ENCODE measurements at regions not wholly inside any gene's neighbourhood (a gene's known extent, or its start where the extent isn't known, plus 50 kb on each side); places are given as distances from the start of the nearest gene placed in this dataset.

GRCh38 chr18:28411806-28412205 lies 234.9 kb upstream of the CDH2 start:
- peak in 1 of 2 donors; percentile 80 for DNase-seq (ENCODE audit: low read depth in 2 of 2)
- H3K79me2 ChIP-seq (ENCODE audit: control insufficient read depth, insufficient read depth, low read length) = no peaks in the 10 kb centered on the region
- no peak overlapping the region for H3K9ac ChIP-seq (ENCODE audit: insufficient read depth, low read length)
- no peaks in the 10 kb centered on the region for H3K4me1 ChIP-seq (ENCODE audit: control insufficient read depth, extremely low read depth, insufficient read depth, low read length)
- H3K27ac ChIP-seq (ENCODE audit: insufficient read depth, low read length) = no peak overlapping the region
- H3K9me3 ChIP-seq (ENCODE audit: control insufficient read depth, insufficient read depth, low read depth, low read length) = no peaks in the 10 kb centered on the region
- H3K4me2 ChIP-seq (ENCODE audit: extremely low read depth, insufficient read depth, low read length) = no peak overlapping the region
- no peaks in the 10 kb centered on the region for H3K27me3 ChIP-seq (ENCODE audit: control insufficient read depth, insufficient read depth, low read length)
- H2AFZ ChIP-seq (ENCODE audit: low read length) = no peak overlapping the region
- no peaks in the 10 kb centered on the region for H4K20me1 ChIP-seq (ENCODE audit: control insufficient read depth, extremely low read depth, insufficient read depth, low read length)
- no peak overlapping the region for H3K4me3 ChIP-seq (replicated peaks in 1 of 4; ENCODE audit: control extremely low read depth in 1 of 4, insufficient read depth in 1 of 4, low read depth in 3 of 4, low read length in 4 of 4)
- no peak for TF ChIP-seq EZH2 (IDR thresholded peaks at IDR 0.05; ENCODE audit: low read length, missing control alignments)
- TF ChIP-seq CTCF (conservative IDR thresholded peaks at IDR 0.05 in 1 of 2, IDR thresholded peaks at IDR 0.05 in 1 of 2; ENCODE audit: low read depth in 1 of 2, low read length in 2 of 2) = no peak
- no peaks in the 10 kb centered on the region for H3K36me3 ChIP-seq (ENCODE audit: control insufficient read depth, insufficient read depth, low read length)

- Histone ChIP-seq H3K4me2 (ENCODE audit: extremely low read depth, insufficient read depth, low read length) (no peak overlapping the region), H3K79me2 (ENCODE audit: control insufficient read depth, insufficient read depth, low read length) (no peaks in the 10 kb centered on the region), H2AFZ (ENCODE audit: low read length) (no peak overlapping the region), H3K36me3 (ENCODE audit: control insufficient read depth, insufficient read depth, low read length) (no peaks in the 10 kb centered on the region), H3K27me3 (ENCODE audit: control insufficient read depth, insufficient read depth, low read length) (no peaks in the 10 kb centered on the region), H3K9ac (ENCODE audit: insufficient read depth, low read length) (no peak overlapping the region), H3K4me3 (replicated peaks in 1 of 4; ENCODE audit: control extremely low read depth in 1 of 4, insufficient read depth in 1 of 4, low read depth in 3 of 4, low read length in 4 of 4) (no peak overlapping the region), H4K20me1 (ENCODE audit: control insufficient read depth, extremely low read depth, insufficient read depth, low read length) (no peaks in the 10 kb centered on the region), H3K4me1 (ENCODE audit: control insufficient read depth, extremely low read depth, insufficient read depth, low read length) (no peaks in the 10 kb centered on the region), H3K9me3 (ENCODE audit: control insufficient read depth, insufficient read depth, low read depth, low read length) (no peaks in the 10 kb centered on the region), H3K27ac (ENCODE audit: insufficient read depth, low read length) (no peak overlapping the region)
- peak in 1 of 2 donors; percentile 62 for DNase-seq (ENCODE audit: low read depth in 2 of 2)
- TF ChIP-seq EZH2 (IDR thresholded peaks at IDR 0.05; ENCODE audit: low read length, missing control alignments) (no peak), CTCF (conservative IDR thresholded peaks at IDR 0.05 in 1 of 2, IDR thresholded peaks at IDR 0.05 in 1 of 2; ENCODE audit: low read depth in 1 of 2, low read length in 2 of 2) (no peak)
These were observed 232.9 kb upstream of the CDH2 start for GRCh38 chr18:28409811-28410210.

- H3K27ac ChIP-seq (ENCODE audit: insufficient read depth, low read length) = no peak overlapping the region
- H3K4me3 ChIP-seq (replicated peaks in 1 of 4; ENCODE audit: control extremely low read depth in 1 of 4, insufficient read depth in 1 of 4, low read depth in 3 of 4, low read length in 4 of 4) = no peak overlapping the region
- H2AFZ ChIP-seq (ENCODE audit: low read length) = no peak overlapping the region
- H3K4me1 ChIP-seq (ENCODE audit: control insufficient read depth, extremely low read depth, insufficient read depth, low read length) = no peaks in the 10 kb centered on the region
- H3K27me3 ChIP-seq (ENCODE audit: control insufficient read depth, insufficient read depth, low read length) = no peaks in the 10 kb centered on the region
- H3K79me2 ChIP-seq (ENCODE audit: control insufficient read depth, insufficient read depth, low read length) = no peaks in the 10 kb centered on the region
- no peaks in the 10 kb centered on the region for H3K9me3 ChIP-seq (ENCODE audit: control insufficient read depth, insufficient read depth, low read depth, low read length)
- TF ChIP-seq CTCF (conservative IDR thresholded peaks at IDR 0.05 in 1 of 2, IDR thresholded peaks at IDR 0.05 in 1 of 2; ENCODE audit: low read depth in 1 of 2, low read length in 2 of 2) (no peak), EZH2 (IDR thresholded peaks at IDR 0.05; ENCODE audit: low read length, missing control alignments) (no peak)
- no peaks in the 10 kb centered on the region for H3K36me3 ChIP-seq (ENCODE audit: control insufficient read depth, insufficient read depth, low read length)
- DNase-seq (ENCODE audit: low read depth in 2 of 2) = peak in 1 of 2 donors; percentile 20
- H4K20me1 ChIP-seq (ENCODE audit: control insufficient read depth, extremely low read depth, insufficient read depth, low read length) = no peaks in the 10 kb centered on the region
- H3K9ac ChIP-seq (ENCODE audit: insufficient read depth, low read length) = no peak overlapping the region
- H3K4me2 ChIP-seq (ENCODE audit: extremely low read depth, insufficient read depth, low read length) = no peak overlapping the region
These were observed 231.6 kb upstream of the CDH2 start for GRCh38 chr18:28408528-28408927.

Data from fibroblast of lung (primary cell).